SU-DHL-6 (cell line): ENCODE measurements at regions not wholly inside any gene's neighbourhood (a gene's known extent, or its start where the extent isn't known, plus 50 kb on each side); places are given as distances from the start of the nearest gene placed in this dataset.

Experiments used
- H2AFZ ChIP-seq: fragments of 200-600 bp; sonication (generic); 2 replicates; pipeline ENCODE4 v1.6.1; 2014; ENCODE audit warnings: low read depth, mild to moderate bottlenecking, moderate library complexity, mixed read lengths, antibody characterized with exemption, low read length; ENCODE audit not compliant: severe bottlenecking
- H3F3A ChIP-seq: fragments of 200-600 bp; shearing (Covaris generic); 2 replicates; pipeline ENCODE4 v1.6.0; 2016; ENCODE audit warnings: antibody characterized with exemption, mild to moderate bottlenecking; ENCODE audit not compliant: insufficient read depth
- H3K27ac ChIP-seq: fragments of 200-600 bp; sonication (generic); 2 replicates; pipeline ENCODE4 v1.5.1; 2016; ENCODE audit warnings: low read depth, mild to moderate bottlenecking, low read length, moderate library complexity, mixed read lengths
- H3K27me3 ChIP-seq: fragments of 200-600 bp; sonication (generic), shearing (Covaris generic); 2 replicates; pipeline ENCODE4 v1.6.0; 2014; ENCODE audit warnings: mild to moderate bottlenecking, low read length
- H3K36me3 ChIP-seq: fragments of 200-600 bp; sonication (generic); 2 replicates; pipeline ENCODE4 v1.6.1; 2014; ENCODE audit warnings: mild to moderate bottlenecking, low read length, mixed read lengths
- H3K4me2 ChIP-seq: fragments of 300-600, 200-600 bp; shearing (Covaris generic), sonication (generic); 2 replicates; pipeline ENCODE4 v1.6.0; 2014; ENCODE audit warnings: low read length, low read depth, mild to moderate bottlenecking; ENCODE audit not compliant: poor library complexity, severe bottlenecking
- H3K4me3 ChIP-seq: fragments of 200-600 bp; sonication (generic); 2 replicates; pipeline ENCODE4 v1.5.1; 2014; ENCODE audit warnings: antibody characterized with exemption, low read length, mild to moderate bottlenecking, mixed read lengths; ENCODE audit not compliant: insufficient read depth, poor library complexity, severe bottlenecking
- H3K79me2 ChIP-seq: fragments of 200-600 bp; sonication (generic); 2 replicates; pipeline ENCODE4 v1.6.1; 2014; ENCODE audit warnings: mild to moderate bottlenecking, low read length, moderate library complexity; ENCODE audit not compliant: insufficient read depth
- H3K9ac ChIP-seq: fragments of 200-600 bp; sonication (generic); 2 replicates; pipeline ENCODE4 v1.7.0; 2014; ENCODE audit warnings: mild to moderate bottlenecking, low read length
- H3K9me2 ChIP-seq: fragments of 200-600 bp; sonication (generic); replicated peaks from 2 replicates; pipeline ENCODE4 v1.6.1; 2014; ENCODE audit warnings: low read length; ENCODE audit not compliant: insufficient read depth
- H3K9me3 ChIP-seq: fragments of 200-600 bp; sonication (generic); 2 replicates; pipeline ENCODE4 v1.6.1; 2014; ENCODE audit warnings: low read length, mixed read lengths; ENCODE audit not compliant: insufficient read depth
- H4K20me1 ChIP-seq: fragments of 200-600 bp; sonication (generic); 2 replicates; pipeline ENCODE4 v1.6.1; 2014; ENCODE audit warnings: low read depth, mild to moderate bottlenecking, antibody characterized with exemption, low read length, moderate library complexity, mixed read lengths
- CTCF ChIP-seq: fragments of 200-600 bp; sonication (generic); IDR thresholded peaks from one replicate; pipeline ENCODE4 v1.5.1; 2017; ENCODE audit warnings: antibody characterized with exemption, mild to moderate bottlenecking, low read length, moderate library complexity; ENCODE audit not compliant: insufficient read depth, poor library complexity, severe bottlenecking
- EZH2phosphoT487 ChIP-seq: fragments of 200-600 bp; sonication (generic), shearing (Covaris generic); conservative IDR thresholded peaks from 2 replicates; pipeline ENCODE4 v1.6.1; 2018; ENCODE audit warnings: mild to moderate bottlenecking, antibody characterized with exemption, low read length, moderate library complexity, mixed read lengths

DNA sequence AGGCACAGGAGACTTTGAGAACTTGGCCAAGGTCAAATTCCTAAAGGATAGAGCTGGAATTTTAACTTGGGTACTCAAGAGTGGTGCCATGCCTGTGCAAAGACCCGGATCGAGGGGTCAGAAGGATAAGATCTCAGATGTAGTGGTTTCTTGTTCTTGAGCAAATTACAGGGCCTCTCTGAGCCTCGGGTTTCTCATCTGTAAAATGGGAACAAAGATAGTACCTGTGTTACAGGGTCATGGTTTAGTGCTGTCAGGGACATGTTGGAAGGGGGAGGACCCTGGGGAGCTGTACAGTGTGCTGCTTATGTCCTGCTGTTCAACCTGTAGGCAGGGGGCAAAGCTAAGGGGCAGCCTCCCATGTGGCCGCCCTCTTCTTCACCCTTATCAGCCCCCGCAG, 173.5 kb upstream of the HAAO start:
- Histone ChIP-seq H3K9me2 (no peaks in the 10 kb centered on the region), H3K27ac (no peak overlapping the region), H3F3A (no peaks in the 10 kb centered on the region)

DNA sequence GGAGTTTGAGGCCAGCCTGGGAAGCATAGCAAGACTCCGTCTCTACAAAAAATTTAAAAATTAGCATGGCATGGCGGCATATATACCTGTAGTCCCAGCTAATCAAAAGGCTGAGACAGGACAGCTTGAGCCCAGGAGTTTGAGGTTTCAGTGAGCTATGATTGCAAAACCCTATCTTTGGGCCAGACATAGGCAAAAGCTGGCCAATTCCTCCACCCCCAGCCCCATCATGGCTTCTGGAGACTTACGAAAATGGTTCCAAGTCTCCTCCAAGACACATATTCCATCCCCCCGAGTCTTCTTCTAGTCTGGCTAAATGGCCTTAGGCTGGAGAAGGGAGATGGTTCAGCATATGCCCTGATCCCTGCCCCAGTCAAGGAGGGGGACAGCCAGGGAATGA, 172.8 kb upstream of the HAAO start:
- H3F3A ChIP-seq = no peaks in the 10 kb centered on the region
- no peak overlapping the region for H3K4me2 ChIP-seq
- no peaks in the 10 kb centered on the region for H3K79me2 ChIP-seq
- no peaks in the 10 kb centered on the region for H3K9me3 ChIP-seq
- no peaks in the 10 kb centered on the region for H3K27me3 ChIP-seq
- H2AFZ ChIP-seq = no peak overlapping the region
- no peak overlapping the region for H3K27ac ChIP-seq
- no peaks in the 10 kb centered on the region for H3K9me2 ChIP-seq
- no peak overlapping the region for H3K9ac ChIP-seq
- no peak for TF ChIP-seq EZH2phosphoT487
- TF ChIP-seq CTCF = no peak
- H3K36me3 ChIP-seq = no peaks in the 10 kb centered on the region
- no peaks in the 10 kb centered on the region for H4K20me1 ChIP-seq
- no peak overlapping the region for H3K4me3 ChIP-seq

More for the DNA sequence above, 173.5 kb upstream of the HAAO start:
- H4K20me1 ChIP-seq = no peaks in the 10 kb centered on the region
- H2AFZ ChIP-seq = no peak overlapping the region
- no peaks in the 10 kb centered on the region for H3K27me3 ChIP-seq
- no peaks in the 10 kb centered on the region for H3K79me2 ChIP-seq
- H3K4me2 ChIP-seq = no peak overlapping the region
- no peaks in the 10 kb centered on the region for H3K9me3 ChIP-seq
- H3K9ac ChIP-seq = no peak overlapping the region
- no peak overlapping the region for H3K4me3 ChIP-seq
- H3K36me3 ChIP-seq = no peaks in the 10 kb centered on the region
- no peak for TF ChIP-seq CTCF
- no peak for TF ChIP-seq EZH2phosphoT487

GRCh38 chr2:42964439-42965083, 172.2 kb upstream of the HAAO start:
- H3K79me2 ChIP-seq = no peaks in the 10 kb centered on the region
- H3K9me2 ChIP-seq = no peaks in the 10 kb centered on the region
- H3K9ac ChIP-seq = no peak overlapping the region
- no peaks in the 10 kb centered on the region for H3K9me3 ChIP-seq
- no peaks in the 10 kb centered on the region for H3K36me3 ChIP-seq
- H4K20me1 ChIP-seq = no peaks in the 10 kb centered on the region
- no peaks in the 10 kb centered on the region for H3F3A ChIP-seq
- no peak overlapping the region for H3K4me2 ChIP-seq
- no peak overlapping the region for H3K27ac ChIP-seq
- H3K27me3 ChIP-seq = no peaks in the 10 kb centered on the region
- no peak for TF ChIP-seq EZH2phosphoT487
- no peak for TF ChIP-seq CTCF
- no peak overlapping the region for H2AFZ ChIP-seq
- no peak overlapping the region for H3K4me3 ChIP-seq
